ENCODE measurements at regions not wholly inside any gene's neighbourhood (a gene's known extent, or its start where the extent isn't known, plus 50 kb on each side); places are given as distances from the start of the nearest gene placed in this dataset.

- in situ Hi-C loops (cut with MboI; ENCODE audit: low sequenced_read_pairs): no loop called here
Observed at GRCh38 chr5:38039091-38039490, 199.2 kb upstream of the GDNF start.

DNA sequence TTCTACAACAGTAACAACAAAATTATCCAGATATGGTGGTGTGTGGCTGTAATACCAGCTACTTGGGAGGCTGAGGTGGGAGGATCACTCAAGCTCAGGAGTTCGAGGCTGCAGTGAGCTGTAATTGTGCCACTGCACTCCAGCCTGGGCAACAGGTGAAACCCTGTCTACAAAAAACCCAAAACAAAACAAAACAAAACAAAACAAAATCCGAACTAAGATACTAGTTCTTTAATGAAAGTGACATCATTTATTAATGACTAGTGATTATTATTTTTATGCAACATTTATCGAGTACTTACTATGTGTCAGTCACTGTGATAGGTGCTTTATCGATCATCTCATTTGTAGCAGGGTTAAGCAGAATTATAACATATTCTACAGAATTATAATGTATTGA is 196.9 kb upstream of the GDNF start:
- in situ Hi-C loops (cut with MboI; ENCODE audit: low sequenced_read_pairs): no loop called here

DNA sequence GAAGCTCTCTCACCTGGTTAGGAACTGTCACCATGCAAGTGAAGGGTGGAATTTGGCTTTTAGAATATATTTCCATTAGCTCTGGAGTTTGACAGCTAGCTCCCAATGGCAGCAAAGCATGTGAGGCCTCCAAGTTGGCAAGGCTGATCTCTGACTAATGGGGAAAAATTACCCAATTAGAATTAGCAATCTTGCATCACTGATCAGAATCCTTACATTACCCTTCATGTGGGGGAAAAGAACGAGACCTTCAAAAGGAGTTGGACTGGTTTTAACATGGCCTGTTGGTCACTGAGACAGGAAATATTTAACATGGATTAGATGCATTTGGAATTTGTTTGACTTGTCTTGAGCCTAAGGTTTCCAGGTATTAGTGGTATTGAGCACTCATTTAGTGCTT is 192.3 kb upstream of the GDNF start:
- in situ Hi-C loops (cut with MboI; ENCODE audit: low sequenced_read_pairs): no loop called here

GRCh38 chr5:38031304-38031703 is 191.5 kb upstream of the GDNF start:
- in situ Hi-C loops (cut with MboI; ENCODE audit: low sequenced_read_pairs): no loop called here

- in situ Hi-C loops (cut with MboI; ENCODE audit: low sequenced_read_pairs): no loop called here
Observed at GRCh38 chr5:38029397-38030065, 189.7 kb upstream of the GDNF start.

DNA sequence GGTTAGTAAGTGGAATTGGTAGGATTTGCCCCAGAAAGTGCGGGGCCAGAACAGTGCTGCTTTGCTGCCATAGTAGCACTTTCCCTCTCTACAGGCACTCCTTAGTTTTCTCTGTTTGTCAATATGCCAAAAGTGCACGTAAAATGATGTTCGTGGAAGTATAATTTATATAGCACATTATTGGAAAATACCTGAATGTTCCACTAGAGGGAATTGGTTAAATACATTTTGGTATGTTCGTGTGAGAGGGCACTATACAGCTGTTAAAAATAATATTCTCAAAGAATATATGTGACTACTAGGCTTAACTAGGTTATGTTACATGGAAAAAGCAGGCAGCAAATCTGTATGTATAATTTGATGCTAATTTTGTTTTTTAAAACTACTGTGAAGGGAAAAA is 184.0 kb upstream of the GDNF start:
- in situ Hi-C loops (cut with MboI; ENCODE audit: low sequenced_read_pairs): no loop called here

DNA sequence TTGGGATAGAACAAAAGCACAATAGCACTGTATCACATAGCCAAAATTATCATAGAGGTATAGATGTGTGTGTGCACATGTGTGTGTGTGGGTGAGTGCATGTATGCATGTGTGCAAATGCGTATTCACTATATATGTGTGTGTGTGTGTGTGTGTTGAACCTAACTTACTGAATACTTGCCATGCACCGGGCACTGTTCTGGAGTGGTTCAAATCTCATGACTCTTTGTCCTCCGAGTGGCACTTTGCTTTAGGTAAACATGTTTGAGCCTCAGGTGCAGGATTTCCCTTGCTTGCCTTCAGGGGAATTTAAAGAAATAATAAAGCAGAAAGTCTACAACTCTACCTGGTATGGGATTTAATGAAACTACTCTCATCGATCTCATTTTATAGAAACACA is 183.5 kb upstream of the GDNF start:
- in situ Hi-C loops (cut with MboI; ENCODE audit: low sequenced_read_pairs): no loop called here

DNA sequence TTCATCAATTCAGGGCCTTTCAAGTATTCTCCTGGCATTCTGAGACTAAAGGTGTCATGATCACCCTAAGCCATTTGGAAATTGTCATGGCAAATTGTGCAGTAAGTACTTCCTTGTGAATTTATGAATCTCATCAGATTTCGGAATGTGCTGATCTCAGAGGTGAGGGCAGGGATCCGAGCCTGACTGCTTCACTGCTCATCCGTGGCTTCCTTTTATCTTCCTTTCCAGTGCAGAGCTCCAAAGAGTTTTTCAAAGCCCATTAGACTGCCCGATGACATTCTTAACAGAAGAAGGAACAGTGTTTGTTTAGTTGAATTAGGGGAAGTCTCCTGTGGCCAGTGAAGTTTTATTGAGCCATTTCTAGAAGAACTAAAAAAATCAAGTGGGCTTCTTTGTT is 182.8 kb upstream of the GDNF start:
- in situ Hi-C loops (cut with MboI; ENCODE audit: low sequenced_read_pairs): no loop called here

DNA sequence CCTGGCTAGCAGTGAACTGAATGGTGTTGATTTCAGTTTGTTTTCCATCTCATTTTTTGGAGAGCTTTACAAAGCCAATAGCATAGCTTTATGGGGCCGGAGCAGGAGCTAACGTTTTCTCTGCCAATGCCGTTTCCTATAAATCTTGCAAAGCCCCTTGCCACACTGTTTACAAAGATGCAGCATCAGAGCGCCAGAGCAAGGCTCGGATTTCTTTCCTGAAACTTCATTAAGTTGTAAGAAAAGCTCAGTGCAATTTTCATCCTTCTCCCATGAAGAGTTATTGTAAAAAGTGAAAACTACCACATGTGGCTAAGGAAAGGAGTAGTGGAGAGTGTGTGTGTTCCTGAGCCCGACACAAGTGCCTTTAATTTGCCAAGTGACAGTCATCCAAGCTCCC is 178.2 kb upstream of the GDNF start:
- in situ Hi-C loops (cut with MboI; ENCODE audit: low sequenced_read_pairs): no loop called here

- in situ Hi-C loops (cut with MboI; ENCODE audit: low sequenced_read_pairs): no loop called here
Observed at GRCh38 chr5:38013107-38013506, 173.3 kb upstream of the GDNF start.

- in situ Hi-C loops (cut with MboI; ENCODE audit: low sequenced_read_pairs): no loop called here
Observed at GRCh38 chr5:38011668-38012188, 171.9 kb upstream of the GDNF start.

GRCh38 chr5:38009749-38010358 is 170.0 kb upstream of the GDNF start:
- in situ Hi-C loops (cut with MboI; ENCODE audit: low sequenced_read_pairs): no loop called here

DNA sequence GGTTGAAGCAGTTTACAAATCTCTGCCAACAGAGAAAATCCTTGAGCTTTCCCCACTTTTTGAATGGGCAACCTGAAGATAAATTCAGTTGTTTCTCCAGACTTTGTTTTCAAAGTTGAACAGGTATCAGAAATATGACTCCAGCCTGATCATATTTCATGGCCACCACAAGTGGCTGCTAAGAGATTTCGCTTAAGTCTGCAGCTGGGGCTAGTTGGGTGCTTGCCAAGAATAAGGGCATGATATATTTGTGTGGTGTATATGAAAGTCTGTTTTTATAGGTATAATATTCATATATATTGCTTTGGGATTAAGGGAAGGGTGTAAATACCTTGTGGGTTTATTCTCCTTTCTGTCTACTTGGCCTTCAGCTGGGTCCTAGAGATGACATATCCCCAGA is 168.4 kb upstream of the GDNF start:
- in situ Hi-C loops (cut with MboI; ENCODE audit: low sequenced_read_pairs): no loop called here

DNA sequence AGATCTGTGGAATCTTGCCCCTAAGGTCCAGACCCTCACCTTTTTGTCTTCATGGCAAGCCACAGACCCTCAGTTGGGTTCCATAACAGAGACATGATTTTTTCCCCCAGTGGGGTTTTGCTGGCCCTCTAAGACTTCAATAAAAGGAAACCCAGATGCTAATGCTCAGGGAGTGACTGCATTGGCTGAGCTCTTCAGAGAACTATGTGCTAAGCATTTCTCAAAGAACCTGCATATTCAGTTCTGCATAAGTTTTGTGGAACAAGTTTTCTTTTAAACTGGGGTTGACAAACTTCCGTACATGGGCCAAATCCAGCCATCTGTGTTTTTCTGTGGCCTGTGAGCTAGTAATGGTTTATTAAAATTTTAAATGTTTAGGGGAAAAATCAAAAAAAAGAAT is 159.8 kb upstream of the GDNF start:
- in situ Hi-C loops (cut with MboI; ENCODE audit: low sequenced_read_pairs): no loop called here

DNA sequence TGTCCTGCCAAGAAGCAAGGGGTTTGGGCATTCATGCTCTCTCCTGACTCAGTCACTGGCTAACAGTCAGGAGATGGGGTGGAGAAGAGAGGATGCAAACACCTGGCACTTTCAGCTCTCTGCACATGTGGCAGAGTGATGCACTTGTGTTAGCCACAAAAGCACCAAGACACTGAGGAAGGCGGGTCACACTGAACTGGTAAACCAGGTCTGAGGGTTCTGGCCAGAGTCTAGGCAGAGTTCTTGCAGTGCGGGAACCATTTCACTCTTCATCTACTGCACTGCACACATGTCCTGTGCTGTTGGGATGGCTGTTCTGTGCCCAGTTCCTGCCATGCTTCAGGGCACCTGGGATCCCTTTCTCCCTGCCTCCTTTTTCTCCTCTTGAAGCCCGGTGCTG is 157.1 kb upstream of the GDNF start:
- in situ Hi-C loops (cut with MboI; ENCODE audit: low sequenced_read_pairs): no loop called here

GRCh38 chr5:37994729-37995128 is 154.9 kb upstream of the GDNF start:
- in situ Hi-C loops (cut with MboI; ENCODE audit: low sequenced_read_pairs): no loop called here

DNA sequence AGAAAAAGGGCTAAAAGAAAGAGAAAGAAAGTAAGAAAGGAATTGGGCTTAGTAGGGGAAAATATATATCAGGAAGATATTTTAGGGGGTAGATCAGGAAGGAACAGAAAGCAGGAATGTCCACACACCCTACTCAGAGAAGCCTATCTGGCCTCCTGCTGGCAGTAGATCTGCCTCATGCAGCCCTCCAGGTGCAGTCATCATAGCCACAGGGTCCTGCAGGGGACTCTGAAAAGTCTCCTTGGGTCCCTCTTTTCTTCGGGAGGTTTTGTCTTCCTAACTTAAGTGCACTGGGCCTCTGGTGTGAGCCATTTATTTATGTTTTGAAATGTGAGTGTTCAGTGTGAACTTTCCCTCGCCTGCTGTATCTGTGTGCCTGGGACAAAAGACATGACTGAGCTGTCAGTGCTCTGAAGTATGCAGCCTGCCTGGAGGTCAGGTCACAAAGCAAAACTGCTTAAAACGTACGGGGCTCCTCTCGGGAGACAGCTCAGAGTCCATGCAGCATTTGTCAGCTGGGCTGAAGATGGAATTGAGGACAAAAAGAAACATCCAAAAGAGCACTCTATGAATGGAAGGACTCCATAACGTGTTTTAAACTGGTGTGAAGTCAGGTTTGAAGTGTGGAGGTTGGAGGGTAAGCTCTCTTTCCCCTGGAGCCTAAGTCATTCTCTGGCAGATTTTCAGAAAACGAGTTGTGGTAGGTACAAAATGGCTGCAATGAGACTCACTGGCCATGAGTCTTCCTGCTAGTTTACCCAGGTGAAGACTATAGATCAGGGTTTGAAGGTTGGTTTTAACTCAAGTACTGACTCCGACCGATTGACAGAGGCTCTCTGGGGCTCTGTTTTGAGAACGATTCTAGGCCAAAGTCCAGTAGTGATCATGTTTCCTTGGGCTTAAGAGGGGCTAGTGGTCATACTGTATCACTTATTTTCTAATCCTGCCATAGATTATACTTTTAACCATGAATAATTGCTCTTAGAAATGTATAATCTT is 151.8 kb upstream of the GDNF start:
- in situ Hi-C loops (cut with MboI; ENCODE audit: low sequenced_read_pairs): no loop called here

DNA sequence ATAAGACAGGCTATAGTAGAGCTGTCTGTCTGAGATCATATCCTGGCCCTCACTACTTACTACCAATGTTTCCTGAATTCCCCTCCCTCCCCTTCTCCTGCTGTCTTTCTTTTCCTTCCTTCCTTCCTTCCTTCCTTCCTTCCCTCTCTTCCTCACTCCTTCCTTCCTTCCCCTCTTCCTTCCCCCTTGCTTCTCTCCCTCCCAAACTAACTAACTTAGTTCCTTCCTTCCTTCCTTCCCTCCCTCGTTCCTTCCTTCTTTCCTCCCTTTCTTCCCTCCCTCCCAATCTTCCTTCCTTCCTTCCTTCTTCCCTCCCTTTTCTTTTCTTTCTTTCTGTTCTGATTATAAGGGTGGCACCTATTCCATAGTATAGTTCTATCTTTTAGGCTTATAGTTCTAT is 150.0 kb upstream of the GDNF start:
- in situ Hi-C loops (cut with MboI; ENCODE audit: low sequenced_read_pairs): no loop called here

- in situ Hi-C loops (cut with MboI; ENCODE audit: low sequenced_read_pairs): no loop called here
Observed at GRCh38 chr5:37988454-37989046, 148.7 kb upstream of the GDNF start.

DNA sequence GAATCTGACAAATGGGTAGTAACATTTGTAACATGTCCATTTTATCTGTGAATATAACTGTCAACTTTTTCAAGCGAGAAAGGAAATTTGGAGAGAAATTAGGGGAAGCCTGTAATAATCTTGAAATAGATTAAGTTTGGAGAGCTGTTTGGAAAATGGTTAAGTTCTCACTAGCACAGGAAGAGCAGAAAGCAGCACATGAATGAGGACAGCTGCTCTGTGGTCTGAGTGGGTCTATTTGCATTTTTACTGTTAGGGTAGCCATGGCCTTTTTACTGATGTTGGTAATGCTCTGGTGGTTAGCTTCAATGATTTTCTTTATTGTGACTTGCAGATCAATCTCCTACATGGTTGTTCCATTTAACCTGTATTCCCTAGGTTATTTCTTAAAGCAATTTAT is 144.5 kb upstream of the GDNF start:
- in situ Hi-C loops (cut with MboI; ENCODE audit: low sequenced_read_pairs): no loop called here

DNA sequence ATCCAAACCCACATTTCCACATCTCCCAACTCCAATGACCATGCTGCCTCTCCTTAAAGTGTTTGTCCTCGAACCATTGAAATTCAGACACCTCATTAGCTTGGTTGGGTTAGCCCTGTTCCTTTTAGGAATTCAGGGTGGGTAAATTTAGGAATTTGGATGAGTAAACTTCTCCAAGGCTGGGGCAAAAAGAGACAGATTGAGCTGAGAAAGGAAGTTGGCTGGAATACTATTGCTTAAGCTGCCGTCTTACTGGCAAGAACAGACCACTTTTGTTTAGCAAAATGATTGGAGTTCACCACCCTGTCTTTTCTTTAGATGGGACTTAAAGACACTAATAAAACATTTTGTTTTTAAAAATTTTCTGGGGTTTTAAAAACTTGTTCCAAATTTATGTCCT is 143.6 kb upstream of the GDNF start:
- in situ Hi-C loops (cut with MboI; ENCODE audit: low sequenced_read_pairs): no loop called here

Measured in HL-60/S4 (cell line).